ENCODE measurements at regions not wholly inside any gene's neighbourhood (a gene's known extent, or its start where the extent isn't known, plus 50 kb on each side); places are given as distances from the start of the nearest gene placed in this dataset.
A peak's percentile ranks its signal among the peaks of the same experiment; 100 is the strongest.

DNA sequence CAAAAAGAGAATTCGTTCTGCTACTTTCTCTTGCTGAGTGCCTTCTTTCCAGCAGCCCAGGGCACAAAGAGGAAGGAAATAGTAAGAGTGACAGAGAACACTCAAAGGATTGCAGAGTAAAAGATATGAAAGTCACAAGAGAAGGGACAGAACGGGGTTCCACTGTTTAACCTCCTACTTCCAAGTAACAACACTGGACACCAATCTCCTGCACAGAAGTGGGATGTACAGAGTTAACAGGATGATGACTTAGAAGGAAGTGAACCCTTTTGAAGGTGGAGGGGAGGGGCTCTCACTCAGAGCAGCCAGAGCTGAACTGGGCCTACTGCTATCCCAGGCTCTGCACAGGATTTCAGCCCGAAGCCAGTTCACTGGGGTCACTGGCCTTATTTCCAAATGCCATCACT lies 130.1 kb upstream of the PRICKLE2 start:
- DNase-seq (ENCODE audit: low read depth in 2 of 2) = peak in 1 of 2 donors; percentile 72

DNA sequence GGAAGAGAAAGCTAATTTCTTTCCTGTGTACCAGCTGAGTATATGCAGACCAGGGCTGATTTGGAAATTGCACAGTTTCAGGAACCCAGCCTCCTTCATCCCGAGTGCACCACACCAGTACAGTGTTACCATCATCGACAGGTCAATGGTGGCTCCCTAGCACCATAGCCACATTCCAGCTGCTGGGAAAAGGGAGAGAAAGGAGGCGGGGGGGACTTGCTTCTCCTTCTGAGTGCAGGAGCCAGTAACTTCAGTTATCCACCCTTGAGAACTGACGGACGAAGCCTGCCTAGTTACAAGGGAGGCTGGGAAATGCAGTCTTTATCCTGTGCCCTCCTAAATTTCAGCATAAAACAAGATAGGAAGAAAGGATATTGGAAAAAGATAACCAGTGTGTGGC lies 129.7 kb upstream of the PRICKLE2 start:
- no peak for DNase-seq (ENCODE audit: low read depth in 2 of 2)

DNA sequence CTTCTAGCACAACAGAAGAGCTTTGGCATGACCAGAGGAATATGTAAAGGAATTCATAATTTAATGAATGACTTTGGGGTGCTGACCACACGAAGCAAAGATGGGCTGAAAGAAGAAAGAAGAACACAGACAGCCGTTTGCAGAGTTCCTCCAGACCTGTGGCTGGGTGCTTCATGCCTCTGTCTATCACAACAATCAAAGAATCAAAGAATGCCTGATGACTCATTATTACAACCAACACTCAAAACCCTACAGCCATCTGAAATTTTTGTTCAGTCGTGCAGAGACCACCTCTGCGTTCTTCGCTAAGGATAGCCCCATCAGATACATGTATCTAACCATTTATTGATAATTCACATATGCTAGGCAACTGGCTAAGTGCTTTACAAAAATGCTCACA lies 129.0 kb upstream of the PRICKLE2 start:
- peak in 1 of 2 donors; percentile 24 for DNase-seq (ENCODE audit: low read depth in 2 of 2)

DNA sequence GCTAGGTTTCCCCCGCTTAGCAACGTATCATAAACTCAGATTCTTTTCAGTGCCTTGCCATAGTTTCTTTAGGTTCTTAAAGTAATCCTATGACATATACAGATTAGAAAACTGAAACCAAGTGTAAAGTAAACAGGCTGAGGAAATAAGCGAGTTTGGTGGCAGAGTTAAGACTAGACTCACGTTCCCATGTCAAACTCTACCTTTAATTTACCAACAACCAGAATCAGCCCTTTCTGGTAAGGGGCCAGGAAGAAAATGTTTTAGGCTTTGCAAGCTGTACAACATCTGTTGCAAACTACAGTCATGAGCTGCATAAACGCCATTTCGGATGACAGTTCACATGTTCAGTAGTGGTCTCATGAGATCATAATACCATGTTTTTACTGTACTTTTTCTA lies 128.0 kb upstream of the PRICKLE2 start:
- no peak for DNase-seq (ENCODE audit: low read depth in 2 of 2)

DNA sequence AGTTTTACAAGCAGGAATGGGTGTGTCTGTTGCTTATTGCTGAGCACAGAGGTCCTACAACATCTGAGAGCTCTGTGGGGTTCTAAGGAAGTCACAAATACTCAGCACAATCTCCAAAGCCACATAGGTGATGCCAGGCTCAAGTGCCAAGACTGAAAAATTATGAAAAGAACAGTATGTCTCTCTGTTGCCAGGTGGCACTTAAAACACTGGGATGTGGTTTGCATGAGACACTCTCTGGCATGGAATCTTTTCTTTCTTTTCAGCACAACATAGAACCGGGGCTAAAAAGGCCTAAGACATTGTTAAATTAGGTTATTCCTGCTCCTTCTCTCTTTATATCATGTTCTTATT lies 127.3 kb upstream of the PRICKLE2 start:
- no peak for DNase-seq (ENCODE audit: low read depth in 2 of 2)

DNA sequence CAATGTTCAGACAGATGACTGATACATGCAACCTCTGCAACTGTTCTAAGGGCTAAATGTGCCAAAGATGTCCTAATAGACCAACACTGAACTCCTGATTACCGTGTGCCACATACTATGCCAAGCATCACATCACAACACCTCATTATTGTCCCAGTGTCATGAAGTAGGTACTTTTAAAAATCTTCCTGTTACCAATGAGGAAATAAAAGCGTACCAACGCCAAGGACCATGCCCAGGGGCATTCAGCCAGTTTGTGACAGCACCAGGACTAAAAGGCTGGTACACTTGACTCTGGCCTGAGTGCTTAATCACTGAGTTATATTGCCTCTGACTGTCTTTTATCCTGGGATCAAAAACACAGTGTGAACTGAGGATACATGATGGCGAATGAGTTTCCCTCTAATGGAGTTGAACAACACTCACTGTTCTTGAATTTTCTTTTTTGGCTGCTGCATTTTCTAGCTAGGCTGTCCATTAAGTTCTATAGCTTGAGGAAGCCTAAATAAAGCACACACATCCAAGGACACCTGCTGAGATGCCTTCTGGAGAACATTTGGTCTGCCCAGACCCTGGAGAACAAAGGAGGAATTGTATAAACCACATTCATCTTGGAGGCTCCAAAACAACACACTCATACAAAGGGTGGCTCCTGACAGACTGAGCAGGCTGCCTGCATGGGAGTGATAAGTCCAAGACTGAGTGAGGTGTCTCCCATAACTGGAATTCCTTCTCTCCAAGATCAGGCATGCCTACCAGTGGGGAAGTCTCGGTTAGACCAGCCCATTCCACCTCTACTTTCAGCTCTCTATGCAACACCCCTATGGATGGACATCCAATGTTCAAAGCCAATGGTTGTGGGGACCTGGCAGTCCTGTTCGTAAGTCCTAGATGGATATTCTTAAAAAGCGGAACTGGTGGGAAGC lies 126.7 kb upstream of the PRICKLE2 start:
- DNase-seq (ENCODE audit: low read depth in 2 of 2) = no peak

DNA sequence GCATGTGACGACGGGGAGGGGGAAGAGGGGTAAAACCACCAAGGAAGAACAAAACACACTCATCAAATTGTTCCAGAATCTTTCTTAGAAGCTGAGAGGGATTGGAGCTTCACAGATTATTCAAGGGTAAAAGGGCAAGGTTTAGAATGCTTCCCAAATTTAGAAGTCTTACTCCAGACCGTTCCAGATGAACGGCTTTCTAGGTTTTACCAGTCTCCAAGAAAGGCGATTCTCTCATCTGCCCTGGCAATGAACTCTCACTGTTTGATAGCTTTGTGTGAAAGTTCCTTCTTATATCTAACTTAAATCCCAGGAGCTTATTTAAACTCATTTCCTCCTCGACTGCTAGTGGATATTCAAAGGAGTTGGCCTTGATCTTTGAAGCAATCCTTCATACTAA lies 124.3 kb upstream of the PRICKLE2 start:
- DNase-seq (ENCODE audit: low read depth in 2 of 2) = no peak

DNA sequence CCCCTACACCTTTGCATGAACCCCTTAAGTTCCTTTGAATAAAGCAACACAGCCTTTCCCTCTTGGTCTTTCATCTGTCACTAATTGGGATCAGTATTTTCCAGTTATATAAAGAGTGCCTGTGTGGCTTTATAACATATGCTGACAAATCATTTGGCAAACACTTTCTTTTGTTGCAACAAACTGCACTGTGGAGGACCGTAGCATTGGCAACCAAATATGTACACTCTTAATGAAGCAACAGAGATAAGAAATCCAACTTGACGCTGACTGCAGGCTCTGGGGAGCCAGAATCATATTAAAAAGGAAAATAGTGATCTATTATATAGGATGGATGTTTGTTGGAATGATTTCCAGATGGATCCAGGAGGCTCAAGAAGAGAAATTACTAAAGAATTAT lies 120.1 kb upstream of the PRICKLE2 start:
- peak in 1 of 2 donors; percentile 72 for DNase-seq (ENCODE audit: low read depth in 2 of 2)

DNA sequence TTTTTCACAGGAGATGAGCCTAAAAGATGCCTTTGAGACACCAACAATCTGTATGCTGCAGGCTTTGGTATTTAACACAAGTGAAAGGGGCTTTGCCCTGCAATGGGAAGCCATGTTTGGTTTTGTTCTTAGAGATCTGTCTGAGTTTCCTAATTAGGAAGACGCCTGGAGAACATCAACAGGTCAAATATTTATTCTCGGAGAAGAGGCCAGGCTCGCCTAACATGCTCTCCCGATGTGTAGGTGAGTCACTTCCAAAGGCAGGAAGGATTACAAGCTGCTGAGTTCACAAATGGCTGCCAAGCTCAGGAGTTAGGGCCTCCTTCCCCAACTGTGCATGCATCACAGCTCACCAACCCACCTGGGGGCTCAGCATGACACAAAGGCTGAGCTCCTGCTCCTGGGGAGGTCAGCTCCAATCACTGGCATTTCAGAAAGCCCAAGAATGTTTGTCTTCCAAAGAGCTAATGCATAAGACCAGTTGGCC lies 119.5 kb upstream of the PRICKLE2 start:
- DNase-seq (ENCODE audit: low read depth in 2 of 2) = peak in 1 of 2 donors; percentile 31

DNA sequence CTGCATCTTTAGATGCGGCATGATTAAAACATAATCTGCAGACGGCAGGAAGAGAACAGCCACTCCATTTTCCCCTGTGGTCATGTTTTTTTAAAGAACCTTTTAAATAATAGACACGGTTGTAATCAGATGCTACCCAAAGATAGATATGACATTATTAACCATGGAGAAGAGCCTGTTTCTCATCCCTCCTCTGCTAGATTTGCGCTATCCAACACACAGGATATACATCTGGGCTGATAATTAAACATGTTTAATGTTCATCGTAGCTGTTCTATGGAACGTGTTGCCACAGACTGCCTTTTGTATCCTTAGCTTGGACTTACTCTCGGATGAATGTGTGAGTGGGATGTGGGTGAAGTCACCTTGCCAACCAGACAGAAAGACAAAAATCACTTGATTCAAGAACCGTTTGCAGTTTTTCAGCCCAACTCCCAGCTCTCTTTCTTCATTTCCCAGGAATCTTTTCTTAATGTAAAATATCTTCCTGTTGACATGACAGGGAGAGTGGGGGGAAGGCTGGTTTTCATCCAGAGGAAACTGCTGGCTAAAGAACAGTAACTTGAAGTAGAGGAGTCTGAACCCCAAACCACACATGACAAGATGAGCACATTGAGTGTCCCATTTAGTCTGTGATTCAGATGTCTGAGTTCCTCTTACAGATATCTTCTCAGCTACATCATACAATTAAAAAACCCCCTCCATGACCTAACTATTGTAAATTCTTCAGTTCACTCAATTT lies 118.6 kb upstream of the PRICKLE2 start:
- DNase-seq (ENCODE audit: low read depth in 2 of 2) = peak in 1 of 2 donors; percentile 8

DNA sequence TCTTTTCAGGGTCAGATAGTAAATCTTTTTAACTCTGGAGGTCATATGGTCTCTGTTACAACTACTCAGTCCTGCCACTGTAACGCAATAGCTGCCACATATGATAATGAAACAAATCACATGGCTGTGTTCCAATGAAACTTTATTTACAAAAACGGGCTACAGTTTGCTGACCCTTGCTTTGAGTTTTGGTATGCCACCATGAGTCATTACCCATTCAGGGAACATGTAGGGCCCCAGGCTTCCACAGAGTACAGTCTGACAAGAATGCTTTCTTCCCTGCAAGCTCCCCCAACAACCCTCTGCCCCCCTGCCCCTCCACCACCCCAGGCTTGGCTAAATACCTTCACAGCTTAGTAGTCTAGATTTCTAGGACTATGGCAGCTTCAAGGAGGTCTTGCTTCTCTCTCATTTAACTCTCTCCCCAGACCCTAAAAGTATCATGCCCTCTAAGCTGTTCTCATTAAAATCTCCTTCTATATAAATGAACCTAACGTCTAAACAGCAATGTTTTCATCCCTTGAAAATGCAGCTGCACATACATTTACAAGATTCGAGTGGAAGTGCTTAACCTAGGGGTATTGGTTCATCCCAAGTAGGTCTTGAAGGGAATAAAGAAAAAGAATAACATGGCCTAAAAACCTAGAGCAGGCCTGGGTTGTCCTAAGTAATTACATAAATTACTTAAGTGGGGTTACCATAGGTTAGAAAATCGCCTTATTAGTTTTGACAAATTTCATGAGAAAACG lies 117.8 kb upstream of the PRICKLE2 start:
- DNase-seq (ENCODE audit: low read depth in 2 of 2) = peak; percentile 27 to 47

DNA sequence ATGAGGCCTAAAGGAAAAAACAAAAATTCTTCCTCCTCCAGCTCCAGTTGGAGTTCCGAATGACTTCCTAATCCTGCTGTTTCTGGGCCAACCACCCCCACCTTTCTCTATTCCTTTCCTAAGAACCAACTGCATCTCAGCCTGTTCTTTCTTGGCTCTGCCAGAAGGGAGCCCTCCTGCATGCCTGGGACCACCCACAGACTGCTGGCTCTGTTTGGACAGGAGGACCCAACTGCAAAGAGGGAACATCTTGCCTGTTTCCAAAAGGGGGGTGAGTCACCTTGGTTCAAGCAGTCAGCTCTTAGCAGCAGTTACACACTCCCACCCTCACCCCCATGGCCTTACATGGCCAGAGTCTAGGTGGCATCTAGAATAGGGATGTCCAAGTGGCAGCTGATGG lies 116.0 kb upstream of the PRICKLE2 start:
- no peak for DNase-seq (ENCODE audit: low read depth in 2 of 2)

DNA sequence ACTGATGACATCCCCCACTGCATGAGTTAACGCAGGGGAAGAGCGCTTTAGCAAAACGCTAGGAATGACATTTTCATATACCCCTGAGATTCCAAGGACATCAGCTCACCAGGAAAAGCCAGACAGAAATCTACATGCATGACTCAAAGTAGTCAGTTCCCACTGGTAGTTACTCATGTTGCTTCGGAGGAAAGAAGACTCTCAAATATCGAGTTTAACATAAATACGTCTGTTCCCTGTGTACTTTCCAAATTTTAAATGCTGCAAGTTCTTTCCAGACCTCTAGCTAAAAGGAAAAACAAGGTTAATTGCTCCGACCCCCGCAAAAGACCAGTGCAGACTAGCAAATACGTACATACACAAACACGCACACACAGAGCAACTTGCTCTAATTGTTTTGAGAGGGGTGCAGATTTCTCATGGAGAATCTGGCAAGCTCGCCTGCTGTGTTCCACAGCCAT lies 115.4 kb upstream of the PRICKLE2 start:
- no peak for DNase-seq (ENCODE audit: low read depth in 2 of 2)

DNA sequence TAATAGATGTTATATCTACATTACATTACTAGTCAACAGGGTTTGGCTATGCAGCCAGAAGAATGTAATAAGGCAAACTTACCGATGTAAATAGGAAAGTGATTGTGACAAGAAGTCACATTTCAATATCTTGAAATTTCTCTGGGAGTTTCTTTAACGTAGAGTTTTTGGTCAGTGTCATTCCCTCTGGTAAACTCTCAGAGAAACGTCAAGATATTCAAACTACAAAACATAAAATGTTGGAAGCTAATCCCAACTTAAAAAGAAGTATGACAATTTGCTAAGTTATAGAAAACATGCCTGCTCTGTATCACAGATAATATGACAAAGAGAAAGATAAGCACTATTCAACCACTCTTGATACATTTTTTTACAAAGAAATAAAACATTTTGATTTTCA lies 111.2 kb upstream of the PRICKLE2 start:
- DNase-seq (ENCODE audit: low read depth in 2 of 2) = no peak

DNA sequence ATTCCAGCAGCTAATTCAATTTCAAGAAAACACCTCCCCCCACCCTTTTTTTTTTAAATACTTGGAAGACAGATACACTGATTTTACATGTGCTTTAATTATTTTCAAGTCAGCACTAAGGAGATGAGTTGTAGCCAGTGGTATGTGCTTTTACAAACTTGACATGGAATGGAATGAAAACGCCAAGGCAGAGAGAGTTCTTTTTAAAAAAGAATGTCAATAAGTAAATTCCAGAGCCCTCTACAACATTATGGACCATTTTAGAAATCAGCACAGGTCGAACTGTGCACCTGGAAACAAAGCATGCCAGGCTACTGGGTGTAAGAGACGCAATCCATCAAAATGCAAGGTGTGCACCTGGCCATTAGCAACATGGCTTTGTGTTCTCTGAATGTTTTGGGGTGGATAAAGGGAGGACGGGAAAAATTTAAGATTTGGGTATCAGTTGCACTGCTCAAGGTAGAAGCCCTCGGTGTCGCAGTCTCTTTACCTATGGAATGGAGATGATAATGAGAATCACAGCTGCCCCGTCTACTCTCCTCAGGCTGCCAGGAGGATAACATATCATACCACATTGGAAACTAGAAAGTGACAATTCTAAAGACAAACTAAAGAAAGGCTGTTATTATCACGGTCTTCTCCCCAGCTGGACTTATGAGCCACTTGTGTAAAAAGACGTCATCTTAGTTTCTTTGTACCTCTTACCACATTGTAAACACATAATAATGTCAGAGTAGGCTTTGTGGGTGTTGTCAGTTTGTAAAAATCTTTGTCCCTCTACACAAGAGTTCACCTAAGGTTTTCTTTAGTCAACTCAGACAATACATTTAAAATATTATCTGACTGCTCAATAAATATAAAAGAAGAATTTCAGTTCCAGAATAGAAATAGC lies 107.4 kb upstream of the PRICKLE2 start:
- DNase-seq (ENCODE audit: low read depth in 2 of 2) = no peak

DNA sequence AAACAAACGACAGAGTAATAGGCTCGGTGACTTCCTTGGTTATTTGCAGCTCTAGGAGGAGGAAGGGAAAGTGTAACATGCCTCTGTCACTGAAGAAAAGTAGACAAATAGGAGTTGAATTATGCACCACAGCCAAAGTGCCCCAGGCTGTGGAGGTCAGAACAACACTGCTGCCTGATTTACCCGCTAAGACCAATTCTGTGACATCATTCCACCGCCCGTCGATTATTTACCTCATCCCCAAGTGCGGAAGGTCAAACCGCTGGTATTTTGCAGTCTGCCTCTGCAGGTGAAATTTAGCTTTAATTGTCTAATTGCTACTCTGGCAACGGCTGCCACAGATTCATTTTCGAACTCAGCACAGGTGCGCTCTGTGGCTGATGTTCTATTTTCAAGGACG lies 106.3 kb upstream of the PRICKLE2 start:
- no peak for DNase-seq (ENCODE audit: low read depth in 2 of 2)

DNA sequence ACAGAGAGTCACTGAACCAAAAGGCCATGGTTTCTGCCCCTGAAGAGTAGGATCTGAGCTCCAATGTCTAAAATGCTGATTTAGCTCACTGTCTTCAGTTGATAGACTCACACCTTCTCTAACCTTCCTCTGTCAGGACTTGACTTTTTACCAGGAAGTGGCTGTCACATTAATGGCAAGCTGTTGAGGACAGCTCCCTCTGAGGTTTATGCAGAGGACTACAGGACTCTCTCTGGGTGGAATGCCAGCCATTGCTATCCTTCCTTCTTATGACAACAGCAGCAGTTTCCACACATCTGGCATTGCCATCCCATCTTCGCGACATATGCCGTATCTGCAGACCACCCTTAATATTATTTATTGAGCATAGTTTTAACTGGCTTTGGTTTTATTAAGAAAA lies 103.8 kb upstream of the PRICKLE2 start:
- DNase-seq (ENCODE audit: low read depth in 2 of 2) = no peak

DNA sequence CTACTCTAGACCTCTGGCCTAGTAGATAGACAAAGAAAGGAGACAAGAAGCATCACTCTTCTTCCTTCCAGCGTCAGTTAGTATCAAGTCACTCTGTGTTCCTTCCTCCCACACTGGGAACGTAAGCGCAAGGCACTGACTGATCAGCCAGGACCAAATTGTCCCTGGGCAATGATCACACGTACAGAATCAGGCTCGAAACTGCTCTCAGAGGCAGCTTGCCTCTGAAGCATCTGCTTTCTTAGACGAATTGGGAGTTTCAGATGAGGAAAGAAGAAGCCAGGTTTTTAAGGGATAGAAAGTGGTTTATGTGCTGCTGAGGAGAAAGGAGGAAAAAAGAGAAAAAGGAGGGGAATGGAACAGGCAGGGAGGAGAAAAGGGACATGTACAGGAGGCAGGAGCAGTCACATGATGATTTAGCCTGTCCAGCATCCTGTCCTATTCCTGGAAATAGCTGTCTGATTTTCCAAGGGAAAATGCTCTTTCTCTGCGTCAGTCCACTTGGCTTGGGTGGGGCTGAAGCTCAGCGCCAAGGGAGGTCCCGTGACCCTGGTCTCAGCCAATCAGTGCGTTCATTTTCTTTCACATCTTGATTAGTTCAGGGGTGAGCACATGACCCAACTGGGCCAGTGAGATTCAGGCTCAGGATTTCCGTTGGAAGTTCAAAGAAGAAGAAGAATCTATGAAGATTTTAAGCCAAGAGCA lies 102.0 kb upstream of the PRICKLE2 start:
- DNase-seq (ENCODE audit: low read depth in 2 of 2) = peak in 1 of 2 donors; percentile 37

DNA sequence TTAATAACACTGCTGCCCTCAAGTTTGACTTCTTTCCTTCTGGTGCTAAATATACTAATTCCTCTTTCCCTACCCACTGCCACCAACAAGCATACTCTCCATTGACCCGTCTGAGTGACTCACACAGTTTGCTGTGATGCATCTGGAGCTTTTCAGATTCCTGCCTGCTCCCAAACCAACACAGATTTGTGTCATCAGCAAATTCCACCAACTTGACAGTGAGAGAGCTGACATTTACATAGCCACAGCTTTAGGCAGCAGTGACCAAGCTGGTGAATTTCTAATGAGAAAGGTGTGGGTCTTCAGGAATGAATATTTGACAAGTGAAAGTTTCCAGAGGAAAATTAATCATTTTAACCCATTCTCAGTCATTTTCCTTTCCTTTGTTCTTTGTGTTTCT lies 96.5 kb upstream of the PRICKLE2 start:
- DNase-seq (ENCODE audit: low read depth in 2 of 2) = peak; percentile 42 to 73

DNA sequence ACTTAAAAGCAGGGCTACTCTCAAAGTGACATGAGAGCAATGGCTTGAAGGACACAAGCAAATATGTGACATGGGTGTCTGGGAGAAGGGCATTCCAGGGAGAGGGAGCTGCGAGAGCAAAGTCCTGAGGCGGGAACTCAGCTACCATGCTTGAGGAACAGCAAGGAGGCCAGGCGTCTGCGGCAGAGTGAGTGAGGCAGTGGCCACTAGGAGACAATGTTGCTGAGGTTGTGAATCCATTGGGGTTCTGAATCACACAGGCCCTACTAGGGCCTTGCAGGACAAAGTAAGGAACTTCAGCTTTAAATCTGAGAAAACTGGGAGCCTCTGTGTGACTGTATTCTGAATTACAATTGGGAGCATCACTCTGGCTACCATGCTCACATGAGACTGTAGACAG lies 94.1 kb upstream of the PRICKLE2 start:
- DNase-seq (ENCODE audit: low read depth in 2 of 2) = no peak
